ENCODE measurements at regions not wholly inside any gene's neighbourhood (a gene's known extent, or its start where the extent isn't known, plus 50 kb on each side); places are given as distances from the start of the nearest gene placed in this dataset.

GRCh38 chr13:40377783-40378182, 288.7 kb downstream of the FOXO1 start:
- H3K4me1 Mint-ChIP-seq: peaks cover 30% of the 10 kb centered on the region
- ATAC-seq (ENCODE audit: low read depth) (peak; percentile 69), DNase-seq (no peak)
- CTCF ChIA-PET: no interaction called here
- intact Hi-C loops (cut with micrococcal nuclease): loop anchor here (1.0 kb wide), 1 partner anchor 11 kb away; no protein-coding TSS in a partner anchor
- H3K9me3 Mint-ChIP-seq: peaks cover 3% of the 10 kb centered on the region
- no peak overlapping the region for H3K4me3 Mint-ChIP-seq
- no peak overlapping the region for H3K27ac Mint-ChIP-seq
- TF ChIP-seq CTCF (IDR thresholded peaks at IDR 0.05): no peak
- H3K27me3 Mint-ChIP-seq: no peaks in the 10 kb centered on the region
- POLR2A ChIA-PET: no interaction called here
- H3K36me3 Mint-ChIP-seq (ENCODE audit: low read depth): no peaks in the 10 kb centered on the region

DNA sequence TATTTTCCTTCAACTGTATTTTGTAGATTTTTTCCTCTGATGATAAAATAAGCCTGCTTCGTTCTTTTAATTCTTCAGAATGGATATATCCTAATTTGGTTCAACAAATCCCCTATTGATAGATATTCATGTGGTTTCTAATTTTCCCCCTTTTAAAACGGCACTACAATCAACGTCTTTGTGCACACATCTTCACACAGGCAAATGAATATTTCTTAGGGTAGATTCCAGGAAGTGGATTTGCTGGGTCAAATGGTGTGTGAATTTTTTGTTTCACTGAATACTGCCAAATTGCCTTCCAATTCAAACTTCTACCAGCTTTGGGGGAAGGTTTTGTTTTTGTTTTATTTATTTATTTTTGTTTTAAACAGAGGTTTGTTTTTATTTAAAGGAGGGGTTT, 287.2 kb downstream of the FOXO1 start:
- Mint-ChIP-seq H3K9me3 (no peaks in the 10 kb centered on the region), H3K36me3 (ENCODE audit: low read depth) (no peaks in the 10 kb centered on the region), H3K4me3 (no peak overlapping the region), H3K27ac (no peak overlapping the region), H3K27me3 (no peaks in the 10 kb centered on the region), H3K4me1 (peaks cover 17% of the 10 kb centered on the region)
- ATAC-seq (ENCODE audit: low read depth): no peak
- intact Hi-C loops (cut with micrococcal nuclease): no loop called here
- CTCF ChIA-PET: no interaction called here
- no peak for DNase-seq
- TF ChIP-seq CTCF (IDR thresholded peaks at IDR 0.05): no peak
- POLR2A ChIA-PET: interaction anchor here (1.4 kb wide), 1 partner anchor 10 kb away, joined by 4 read pairs; no protein-coding TSS in a partner anchor

GRCh38 chr13:40379794-40380578, 286.5 kb downstream of the FOXO1 start:
- DNase-seq: no peak
- no peaks in the 10 kb centered on the region for H3K27me3 Mint-ChIP-seq
- no peaks in the 10 kb centered on the region for H3K36me3 Mint-ChIP-seq (ENCODE audit: low read depth)
- ChIA-PET CTCF (no interaction called here), POLR2A (interaction anchor here (1.4 kb wide), 1 partner anchor 10 kb away, joined by 4 read pairs; no protein-coding TSS in a partner anchor)
- H3K4me3 Mint-ChIP-seq: no peak overlapping the region
- no peaks in the 10 kb centered on the region for H3K9me3 Mint-ChIP-seq
- H3K4me1 Mint-ChIP-seq: peaks cover 18% of the 10 kb centered on the region
- no peak for TF ChIP-seq CTCF (IDR thresholded peaks at IDR 0.05)
- ATAC-seq (ENCODE audit: low read depth): no peak
- H3K27ac Mint-ChIP-seq: no peak overlapping the region
- intact Hi-C loops (cut with micrococcal nuclease): no loop called here

DNA sequence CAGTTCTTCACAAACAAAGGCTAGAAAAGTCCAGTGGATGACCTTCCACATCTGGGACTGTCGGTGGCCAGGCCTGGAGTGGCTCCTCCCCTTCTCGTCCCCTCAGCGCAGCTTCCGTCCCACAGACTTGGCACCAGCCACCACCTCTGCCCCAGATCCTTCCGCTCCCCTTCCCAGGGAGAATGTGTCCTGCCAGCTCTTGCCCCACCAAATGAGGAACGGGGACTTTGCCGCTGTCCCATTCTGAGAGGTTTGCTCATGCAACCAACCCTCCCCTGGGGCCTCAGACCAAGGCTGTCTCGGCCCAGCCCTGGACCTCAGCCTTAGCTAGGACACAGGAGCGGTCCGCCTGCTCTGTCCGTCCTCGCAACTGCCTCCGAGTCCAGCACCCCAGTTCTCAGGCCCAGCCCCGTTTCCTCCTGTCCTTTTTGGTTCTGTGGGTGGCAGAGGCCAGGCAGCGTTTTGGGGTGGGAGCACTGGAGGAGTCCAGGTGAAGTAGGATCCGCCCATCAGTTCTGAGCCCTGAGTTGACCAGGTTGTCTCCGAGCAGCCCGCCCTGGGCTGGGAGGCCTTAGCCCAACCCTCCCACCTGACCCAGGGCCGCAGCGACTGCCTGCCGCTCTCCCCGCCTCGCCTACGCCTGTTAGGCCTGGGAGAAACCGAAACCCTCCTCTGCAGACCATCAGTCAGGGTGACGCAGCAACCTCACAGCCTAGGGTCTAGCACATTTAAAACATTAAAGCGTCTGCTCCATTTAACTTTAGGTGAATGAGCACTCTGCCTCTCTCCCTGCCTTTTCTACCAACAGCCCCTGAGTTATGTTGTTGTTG, 284.3 kb downstream of the FOXO1 start:
- DNase-seq (no peak), ATAC-seq (ENCODE audit: low read depth) (no peak)
- CTCF ChIA-PET: no interaction called here
- no peaks in the 10 kb centered on the region for H3K36me3 Mint-ChIP-seq (ENCODE audit: low read depth)
- peaks cover 20% of the 10 kb centered on the region for H3K4me1 Mint-ChIP-seq
- no peak for TF ChIP-seq CTCF (IDR thresholded peaks at IDR 0.05)
- H3K4me3 Mint-ChIP-seq: no peak overlapping the region
- H3K27me3 Mint-ChIP-seq: no peaks in the 10 kb centered on the region
- POLR2A ChIA-PET: no interaction called here
- intact Hi-C loops (cut with micrococcal nuclease): no loop called here
- no peak overlapping the region for H3K27ac Mint-ChIP-seq
- H3K9me3 Mint-ChIP-seq: no peaks in the 10 kb centered on the region

- H3K4me1 Mint-ChIP-seq: peaks cover 21% of the 10 kb centered on the region
- H3K27me3 Mint-ChIP-seq: no peaks in the 10 kb centered on the region
- ATAC-seq (ENCODE audit: low read depth) (no peak), DNase-seq (no peak)
- TF ChIP-seq CTCF (IDR thresholded peaks at IDR 0.05): no peak
- POLR2A ChIA-PET: no interaction called here
- H3K27ac Mint-ChIP-seq: no peak overlapping the region
- CTCF ChIA-PET: no interaction called here
- intact Hi-C loops (cut with micrococcal nuclease): no loop called here
- H3K9me3 Mint-ChIP-seq: no peaks in the 10 kb centered on the region
- no peaks in the 10 kb centered on the region for H3K36me3 Mint-ChIP-seq (ENCODE audit: low read depth)
- no peak overlapping the region for H3K4me3 Mint-ChIP-seq
These were observed 283.3 kb downstream of the FOXO1 start for GRCh38 chr13:40383132-40383531.
